ENCODE measurements at regions not wholly inside any gene's neighbourhood (a gene's known extent, or its start where the extent isn't known, plus 50 kb on each side); places are given as distances from the start of the nearest gene placed in this dataset.
A peak's percentile ranks its signal among the peaks of the same experiment; 100 is the strongest.

DNA sequence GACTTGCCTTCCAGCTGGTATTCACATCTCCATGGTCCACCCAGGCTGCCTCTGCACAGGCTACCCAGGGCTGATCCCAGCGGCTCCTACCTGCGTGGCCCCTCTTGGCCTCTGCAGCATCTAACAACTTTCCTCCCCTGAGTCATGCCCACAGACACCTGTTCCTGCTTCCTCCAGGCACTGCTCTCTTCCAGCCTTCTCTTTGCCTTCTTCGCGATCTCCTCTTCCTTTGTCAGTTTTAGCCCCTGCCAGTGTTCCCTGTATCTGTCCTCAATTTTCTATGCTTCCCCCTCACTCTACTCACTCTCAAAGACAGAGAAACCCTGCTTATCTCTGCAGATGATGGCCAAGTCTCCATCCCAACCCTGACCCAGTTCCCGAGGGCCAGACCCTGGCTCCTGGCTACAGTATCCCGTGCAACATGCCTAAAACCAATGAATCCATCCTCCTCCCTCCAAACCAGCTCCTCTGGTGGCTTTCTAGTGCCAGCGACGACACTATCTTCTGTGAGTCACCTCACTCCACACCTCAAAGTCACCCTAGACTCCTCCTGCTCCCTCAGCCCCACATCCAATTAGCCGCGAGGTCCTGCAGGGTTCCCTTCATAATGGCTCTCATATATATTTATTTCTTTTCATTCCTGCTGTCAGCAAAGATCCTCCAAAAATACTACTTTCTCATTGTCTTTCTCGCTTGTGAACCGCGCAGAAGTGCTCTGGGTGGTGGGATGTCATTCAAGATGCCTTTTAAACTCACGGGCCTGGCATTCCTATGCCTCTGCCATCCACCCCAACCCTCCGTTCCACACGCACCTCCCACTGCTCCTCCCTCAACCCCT, 259.2 kb downstream of the TOMM20 start:
- ATAC-seq (no peak), DNase-seq (ENCODE audit: low spot score) (peak; percentile 34)
- intact Hi-C loops (cut with DNase I), result no loop called here

DNA sequence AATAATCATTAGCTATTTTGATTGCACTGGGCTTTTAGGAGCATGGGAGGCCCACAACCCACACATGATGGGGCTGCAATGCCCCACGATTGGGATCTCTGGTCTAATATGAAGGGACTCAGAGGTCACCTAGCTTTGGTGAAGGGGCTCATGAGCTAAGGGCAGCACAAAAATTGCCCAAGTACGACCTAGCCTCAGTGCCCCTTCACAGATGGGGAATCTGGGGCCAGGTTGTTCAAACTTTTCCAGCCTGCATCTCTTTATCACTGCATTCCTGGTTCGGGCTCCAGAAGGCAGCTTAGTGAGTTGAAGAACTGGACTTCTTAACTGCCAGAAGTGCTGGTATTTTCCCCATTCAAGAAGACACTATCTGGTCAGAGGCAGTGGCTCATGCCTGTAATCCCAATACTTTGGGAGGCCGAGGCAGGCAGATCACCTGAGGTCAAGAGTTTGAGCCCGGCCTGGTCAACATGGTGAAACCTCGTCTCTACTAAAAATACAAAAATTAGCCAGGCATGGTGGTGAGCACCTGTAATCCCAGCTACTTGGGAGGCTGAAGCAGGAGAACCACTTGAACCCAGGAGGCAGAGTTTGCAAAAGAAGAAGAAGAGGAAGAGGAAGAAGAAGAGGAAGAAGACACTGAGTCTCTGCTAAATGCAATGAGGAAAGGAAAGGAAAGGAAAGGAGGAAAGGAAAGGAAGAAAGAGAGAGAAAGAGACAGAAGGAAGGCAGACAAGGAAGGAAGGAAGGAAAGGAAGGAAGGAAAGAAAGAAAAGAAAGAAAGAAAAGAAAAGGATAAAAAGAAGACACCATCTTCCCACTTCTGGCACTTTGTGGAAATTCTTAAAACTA, 258.5 kb upstream of the IRF2BP2 start:
- DNase-seq (ENCODE audit: low spot score) (peak; percentile 22), ATAC-seq (no peak)
- intact Hi-C loops (cut with DNase I), result no loop called here

DNA sequence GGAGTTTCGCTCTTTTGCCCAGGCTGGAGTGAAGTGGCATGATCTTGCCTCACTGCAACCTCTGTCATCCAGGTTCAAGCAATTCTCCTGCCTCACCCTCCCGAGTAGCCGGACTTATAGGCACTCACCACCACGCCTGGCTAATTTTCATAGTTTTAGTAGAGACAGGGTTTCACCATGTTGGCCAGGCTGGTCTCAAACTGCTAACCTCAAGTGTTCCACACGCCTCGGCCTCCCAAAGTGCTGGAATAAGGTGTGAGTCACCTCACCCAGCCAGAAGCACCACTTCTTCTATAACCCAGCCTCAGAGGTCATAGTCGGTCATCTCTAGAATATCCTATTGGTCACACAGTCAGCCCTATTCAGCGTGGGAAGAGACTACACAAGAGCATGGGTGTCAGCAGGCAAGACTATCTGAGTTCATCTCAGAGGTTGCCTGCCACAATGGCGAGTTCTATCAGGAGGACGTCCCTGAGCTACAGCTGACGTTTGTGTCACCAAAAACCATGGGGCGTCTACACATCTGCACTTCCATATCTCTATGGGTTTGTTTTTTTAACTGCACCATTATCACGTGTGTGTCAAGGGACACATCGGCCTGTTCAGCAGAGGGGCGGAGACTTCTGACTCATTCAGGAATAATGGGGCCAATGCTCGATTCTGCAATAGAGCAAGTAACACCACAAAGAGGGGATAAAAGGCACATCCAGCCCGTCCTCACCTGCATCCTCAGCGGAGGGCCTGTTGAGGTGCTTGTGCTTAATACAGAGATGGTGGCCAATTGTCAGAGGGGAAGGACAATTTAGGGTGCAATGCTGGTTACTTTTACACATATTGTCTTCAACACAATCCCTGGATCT, 256.3 kb upstream of the IRF2BP2 start:
- peak; percentile 56 for DNase-seq (ENCODE audit: low spot score)

GRCh38 chr1:234865171-234866006, 255.4 kb upstream of the IRF2BP2 start:
- intact Hi-C loops (cut with DNase I), result no loop called here
- DNase-seq (ENCODE audit: low spot score), result peak; percentile 26
- no peak for ATAC-seq

More for the DNA sequence above, 256.3 kb upstream of the IRF2BP2 start:
- intact Hi-C loops (cut with DNase I), result no loop called here
- ATAC-seq, result peak; percentile 46

DNA sequence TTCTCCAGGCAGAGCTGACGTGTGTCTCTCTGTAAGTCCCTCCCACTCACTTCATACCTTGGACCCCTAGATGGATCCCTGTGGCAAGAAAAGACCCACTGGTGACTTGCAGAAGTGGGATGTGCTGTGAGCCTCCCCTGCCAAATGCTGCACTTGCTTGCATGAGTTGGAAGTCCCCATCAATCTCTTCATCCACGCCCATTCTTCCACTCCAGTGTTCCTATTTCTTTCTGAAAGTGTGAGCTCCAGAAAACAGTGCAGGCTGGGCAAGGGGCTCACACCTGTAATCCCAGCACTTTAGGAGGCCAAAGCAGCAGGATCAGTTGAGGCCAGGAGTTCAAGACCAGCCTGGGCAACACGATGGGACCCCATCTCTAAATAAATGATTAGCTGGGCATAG, 254.1 kb upstream of the IRF2BP2 start:
- ATAC-seq, result no peak
- no peak for DNase-seq (ENCODE audit: low spot score)
- intact Hi-C loops (cut with DNase I), result no loop called here

GRCh38 chr1:234863551-234863971, 253.6 kb upstream of the IRF2BP2 start:
- intact Hi-C loops (cut with DNase I), result no loop called here
- ATAC-seq (peak; percentile 63), DNase-seq (ENCODE audit: low spot score) (no peak)

- DNase-seq (ENCODE audit: low spot score) (peak; percentile 83), ATAC-seq (peak; percentile 82)
- intact Hi-C loops (cut with DNase I), result no loop called here
Observed at GRCh38 chr1:234862944-234863515, 253.1 kb upstream of the IRF2BP2 start.

GRCh38 chr1:234862360-234862943, 252.5 kb upstream of the IRF2BP2 start:
- ATAC-seq (peak; percentile 46), DNase-seq (ENCODE audit: low spot score) (no peak)
- intact Hi-C loops (cut with DNase I), result no loop called here

GRCh38 chr1:234861761-234862160, 251.8 kb upstream of the IRF2BP2 start:
- intact Hi-C loops (cut with DNase I), result no loop called here
- DNase-seq (ENCODE audit: low spot score) (no peak), ATAC-seq (no peak)

GRCh38 chr1:234861024-234861620, 251.1 kb upstream of the IRF2BP2 start:
- intact Hi-C loops (cut with DNase I), result no loop called here
- ATAC-seq (no peak), DNase-seq (ENCODE audit: low spot score) (no peak)

DNA sequence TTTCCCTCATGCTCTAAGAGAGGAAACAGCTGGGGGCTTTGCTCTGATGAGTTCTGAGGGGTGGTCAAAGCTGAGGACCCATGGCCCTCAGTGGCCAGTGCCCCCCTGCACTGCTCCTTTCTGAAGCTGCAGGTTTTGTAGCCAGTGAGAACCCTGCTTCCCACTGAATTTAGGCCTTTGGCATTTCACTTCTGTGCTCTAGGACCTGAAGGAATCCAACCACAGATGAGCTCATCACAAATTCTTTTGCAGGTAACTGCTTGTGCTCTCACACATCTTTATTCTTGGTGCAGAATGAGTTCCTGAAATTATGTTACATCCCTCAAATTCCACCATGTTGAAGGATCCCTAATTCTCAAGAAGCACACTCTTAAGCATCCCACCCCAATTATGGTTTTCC, 248.7 kb upstream of the IRF2BP2 start:
- intact Hi-C loops (cut with DNase I), result no loop called here
- DNase-seq (ENCODE audit: low spot score) (no peak), ATAC-seq (no peak)

GRCh38 chr1:234856845-234857245, 246.9 kb upstream of the IRF2BP2 start:
- intact Hi-C loops (cut with DNase I), result no loop called here
- DNase-seq (ENCODE audit: low spot score), result no peak
- ATAC-seq, result peak; percentile 74

DNA sequence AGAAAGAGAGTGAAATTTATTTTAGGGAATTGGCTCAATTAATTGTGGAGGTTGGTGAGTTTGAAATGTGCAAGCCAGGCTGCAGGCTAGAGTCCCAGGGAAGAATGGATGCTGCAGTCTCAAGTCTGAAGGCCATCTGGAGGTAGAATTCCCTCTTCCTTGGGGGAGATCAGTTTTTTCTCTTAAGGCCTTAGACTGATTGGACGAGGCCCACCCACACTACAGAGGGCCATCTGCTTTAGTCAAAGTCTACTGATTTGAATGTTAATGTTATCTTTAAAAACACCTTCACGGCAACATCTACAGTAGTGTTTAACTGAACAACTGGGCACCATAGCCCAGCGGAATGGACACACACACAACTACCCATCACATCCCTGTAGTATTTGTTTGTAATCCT, 245.9 kb upstream of the IRF2BP2 start:
- DNase-seq (ENCODE audit: low spot score), result no peak
- intact Hi-C loops (cut with DNase I), result no loop called here
- no peak for ATAC-seq

DNA sequence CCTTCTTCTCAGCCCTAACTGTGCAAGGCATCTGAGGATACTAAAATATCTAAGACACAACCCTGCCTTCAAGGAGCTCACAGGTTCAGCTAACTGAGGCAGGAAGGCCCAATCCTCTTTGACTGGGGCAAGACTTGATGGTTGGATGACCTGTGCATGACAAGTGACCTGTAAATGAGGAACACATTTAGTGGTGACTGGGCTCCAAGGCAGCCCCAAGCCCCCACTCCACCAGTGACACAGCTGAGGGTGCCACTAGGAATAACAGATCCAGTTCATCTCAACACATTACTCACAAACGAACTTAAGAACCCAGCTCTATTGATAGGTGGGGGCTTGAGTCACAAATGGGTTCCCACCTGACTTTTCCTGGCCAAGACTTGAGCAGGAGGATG, 244.7 kb upstream of the IRF2BP2 start:
- DNase-seq (ENCODE audit: low spot score), result no peak
- ATAC-seq, result no peak
- intact Hi-C loops (cut with DNase I), result no loop called here

DNA sequence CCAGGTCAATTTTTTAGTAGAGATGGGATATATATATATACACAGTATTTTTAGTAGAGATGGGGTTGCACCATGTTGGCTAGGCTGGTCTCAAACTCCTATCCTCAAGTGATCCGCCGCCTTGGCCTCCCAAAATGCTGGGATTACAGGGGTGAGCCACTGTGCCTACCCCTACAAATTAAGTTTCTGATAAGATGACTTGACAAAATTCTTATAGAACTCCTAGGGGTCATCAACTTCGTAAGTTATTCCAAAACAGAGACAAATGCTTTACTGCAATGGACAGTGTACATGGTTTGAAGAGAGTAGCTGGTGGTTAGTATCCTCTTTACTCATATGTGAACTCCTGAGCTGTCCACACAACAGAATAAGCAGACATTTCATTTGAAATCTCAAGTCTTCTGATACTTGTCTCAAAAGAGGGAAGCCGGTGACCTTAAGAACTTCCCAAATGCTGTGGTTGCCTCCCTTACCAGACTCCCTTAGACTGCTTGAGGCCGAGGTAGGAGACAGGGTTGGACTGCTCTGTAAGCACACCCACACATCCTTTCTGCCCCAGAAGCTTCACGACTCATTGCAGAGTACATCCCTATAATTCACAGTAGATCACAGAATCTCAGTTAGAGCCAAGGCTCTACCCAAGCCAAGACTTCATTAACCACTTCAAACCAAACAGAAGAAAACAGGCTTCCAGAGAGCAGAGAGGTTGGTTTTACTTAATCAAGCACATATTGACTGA, 244.1 kb upstream of the IRF2BP2 start:
- intact Hi-C loops (cut with DNase I), result no loop called here
- ATAC-seq (no peak), DNase-seq (ENCODE audit: low spot score) (no peak)

GRCh38 chr1:234852659-234853058, 242.7 kb upstream of the IRF2BP2 start:
- ATAC-seq (no peak), DNase-seq (ENCODE audit: low spot score) (no peak)
- intact Hi-C loops (cut with DNase I), result no loop called here

Measured in sciatic nerve (tissue), 2 donors.